GM18909 (cell line): ENCODE measurements at regions not wholly inside any gene's neighbourhood (a gene's known extent, or its start where the extent isn't known, plus 50 kb on each side); places are given as distances from the start of the nearest gene placed in this dataset.

Experiments used
- ATAC-seq: cut with Tn5 transposase; IDR thresholded peaks from one replicate; pipeline ENCODE4 v1.9.1; 2021; ENCODE audit warnings: mild to moderate bottlenecking; ENCODE audit not compliant: unreplicated experiment, poor library complexity

DNA sequence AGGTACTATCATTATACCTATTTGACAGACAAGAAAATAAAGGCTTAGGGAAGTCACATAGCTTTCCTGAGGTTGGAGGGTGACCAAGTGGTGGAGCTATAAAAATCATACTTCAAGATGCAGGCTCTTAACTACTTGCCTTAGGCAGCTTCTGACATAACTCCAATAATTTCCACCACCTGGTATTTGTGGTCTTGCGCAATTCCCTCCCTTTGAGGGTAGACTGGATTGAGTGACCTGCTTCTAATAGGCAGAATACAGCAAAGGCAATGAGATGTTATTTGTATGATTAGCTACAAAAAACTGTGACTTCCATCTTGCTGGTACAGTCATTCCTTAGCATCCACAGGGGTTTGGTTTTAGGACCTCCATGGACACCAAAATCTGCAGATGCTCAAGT, 385.5 kb downstream of the TMEM114 start:
- no peak for ATAC-seq

DNA sequence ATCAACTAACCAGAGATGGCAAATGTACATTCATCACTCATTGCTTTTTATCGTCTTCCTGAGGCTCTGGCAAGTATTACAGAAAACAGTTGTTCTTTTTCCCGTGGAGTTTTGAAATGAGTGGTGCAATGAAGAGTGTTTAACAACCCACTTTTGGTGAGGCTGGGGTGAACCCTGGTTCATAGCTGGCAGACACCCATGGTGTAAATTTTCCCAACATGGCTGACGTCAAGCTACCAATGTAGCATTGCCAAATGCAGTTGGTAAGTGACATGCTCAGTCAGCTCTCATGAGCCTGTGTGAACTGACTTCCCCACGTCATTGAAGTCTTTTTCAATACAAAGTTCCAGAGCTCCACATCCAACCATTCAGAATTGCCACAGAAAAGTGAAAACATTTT, 386.2 kb downstream of the TMEM114 start:
- ATAC-seq = no peak

- no peak for ATAC-seq
Observed at GRCh38 chr16:8203101-8203500, 387.2 kb downstream of the TMEM114 start.

DNA sequence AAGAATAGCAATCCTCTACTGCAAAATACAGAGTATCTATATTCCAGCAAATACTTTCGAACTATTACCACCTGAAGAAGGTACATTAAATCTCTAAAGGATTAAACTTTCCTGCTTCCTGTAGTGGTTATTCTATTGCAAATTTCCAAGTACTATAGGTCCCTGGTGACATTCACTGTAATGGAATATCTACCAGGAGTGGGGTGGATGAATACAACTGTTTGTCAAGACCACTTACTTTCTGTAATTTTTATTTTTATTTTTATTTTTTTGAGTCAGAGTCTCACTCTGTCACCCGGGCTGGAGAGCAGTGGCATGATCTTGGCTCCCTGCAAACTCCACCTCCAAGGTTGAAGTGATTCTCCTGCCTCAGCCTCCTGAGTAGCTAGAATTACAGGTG, 389.5 kb downstream of the TMEM114 start:
- ATAC-seq = no peak

DNA sequence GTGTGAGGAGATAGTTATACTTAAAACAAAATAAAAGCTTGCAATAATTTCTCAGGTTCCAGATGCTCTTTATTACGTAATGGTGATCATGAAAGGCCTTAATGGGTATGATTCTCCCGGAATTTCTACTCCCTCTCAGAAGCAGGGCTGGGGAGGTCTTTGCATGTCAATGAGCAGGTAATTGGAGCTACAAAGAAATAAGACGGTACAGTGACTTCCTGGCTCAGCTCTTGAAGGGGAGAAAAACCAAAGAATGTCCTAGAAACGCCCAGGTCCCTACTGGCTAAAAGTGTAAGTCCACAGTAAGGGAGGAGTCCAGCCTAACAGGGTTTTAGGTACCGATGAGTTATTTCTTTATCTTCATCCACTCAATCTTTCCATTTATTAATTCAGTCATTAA, 390.9 kb downstream of the TMEM114 start:
- no peak for ATAC-seq

GRCh38 chr16:8194794-8195193, 395.5 kb downstream of the TMEM114 start:
- no peak for ATAC-seq

DNA sequence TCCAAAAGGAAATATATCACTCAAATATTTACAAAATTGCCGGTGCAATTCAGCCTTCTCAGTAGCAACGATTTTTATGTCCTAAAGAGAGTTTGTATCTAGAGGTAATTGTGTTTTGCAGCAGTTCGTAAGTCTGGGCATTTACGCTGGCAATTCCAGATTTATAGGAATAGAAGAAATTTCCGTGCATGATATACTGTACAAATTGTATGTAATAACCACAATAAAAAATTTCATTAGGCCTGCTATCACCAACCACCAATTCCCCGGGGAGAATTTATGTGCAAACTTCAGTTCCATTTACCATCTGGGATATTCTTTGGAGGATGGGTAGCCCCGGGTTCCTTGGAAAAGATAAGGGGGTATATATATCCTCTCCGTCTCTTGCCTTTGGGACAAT, 401.5 kb downstream of the TMEM114 start:
- ATAC-seq = no peak

- ATAC-seq = no peak
Observed at GRCh38 chr16:8187782-8188372, 402.4 kb downstream of the TMEM114 start.

DNA sequence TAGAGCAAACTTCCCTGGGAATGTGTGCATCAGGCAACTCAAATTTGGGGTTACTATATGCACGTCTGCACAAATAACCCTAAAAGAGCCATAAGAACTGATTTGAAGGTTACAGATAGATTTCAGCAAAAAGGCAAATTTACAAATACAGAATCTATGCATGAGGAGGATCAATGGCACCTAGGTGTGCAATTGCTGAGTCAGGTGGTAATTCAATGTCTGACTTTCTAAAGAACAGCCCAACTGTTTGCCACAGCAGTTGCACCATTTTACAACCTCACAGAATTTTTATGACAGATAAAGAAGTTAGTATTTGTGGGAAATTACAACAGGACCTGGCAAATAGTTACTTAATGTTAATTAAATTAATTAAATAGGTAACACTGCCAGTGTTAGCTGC, 405.5 kb downstream of the TMEM114 start:
- ATAC-seq = no peak

DNA sequence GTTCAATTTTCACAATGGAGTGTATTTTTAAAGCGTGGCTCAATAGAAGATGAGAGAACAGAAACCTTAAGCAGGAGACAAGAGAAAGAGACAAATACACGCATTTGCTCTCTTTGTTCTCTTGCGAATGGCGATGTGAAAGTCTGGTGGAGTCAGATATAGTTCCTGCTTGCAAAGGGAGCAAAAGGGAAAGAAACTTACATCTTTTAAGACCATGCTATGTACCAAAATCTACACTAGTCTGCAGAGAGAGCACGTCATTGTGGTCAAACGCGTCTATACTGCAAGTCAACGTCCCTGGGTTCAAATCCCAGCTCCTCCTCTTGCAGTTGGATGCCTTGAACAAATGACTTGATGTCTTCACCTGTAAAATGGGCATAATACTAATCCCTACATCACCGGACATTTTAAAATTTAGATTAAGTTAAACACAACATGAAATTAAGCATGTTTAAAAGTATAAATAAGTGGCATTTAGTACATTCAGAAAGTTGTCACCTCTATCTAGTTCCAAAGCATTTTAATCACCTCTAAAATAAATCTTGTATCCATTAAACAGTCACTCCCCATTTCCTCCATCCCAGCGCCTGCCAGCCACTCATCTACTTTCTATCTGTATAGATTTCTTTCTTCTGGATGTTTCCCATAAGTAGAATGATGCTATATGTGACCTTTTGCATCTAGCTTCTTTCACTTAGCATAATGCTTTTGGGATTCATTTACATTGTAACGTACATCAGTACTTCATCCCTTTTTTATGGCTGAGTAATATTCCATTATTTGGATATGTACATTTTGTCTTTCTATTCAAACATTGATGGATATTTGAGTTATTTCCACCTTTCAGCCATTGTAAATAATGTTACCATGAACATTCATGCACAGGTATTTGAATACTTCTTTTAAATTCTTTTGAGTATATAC, 406.9 kb downstream of the TMEM114 start:
- no peak for ATAC-seq

DNA sequence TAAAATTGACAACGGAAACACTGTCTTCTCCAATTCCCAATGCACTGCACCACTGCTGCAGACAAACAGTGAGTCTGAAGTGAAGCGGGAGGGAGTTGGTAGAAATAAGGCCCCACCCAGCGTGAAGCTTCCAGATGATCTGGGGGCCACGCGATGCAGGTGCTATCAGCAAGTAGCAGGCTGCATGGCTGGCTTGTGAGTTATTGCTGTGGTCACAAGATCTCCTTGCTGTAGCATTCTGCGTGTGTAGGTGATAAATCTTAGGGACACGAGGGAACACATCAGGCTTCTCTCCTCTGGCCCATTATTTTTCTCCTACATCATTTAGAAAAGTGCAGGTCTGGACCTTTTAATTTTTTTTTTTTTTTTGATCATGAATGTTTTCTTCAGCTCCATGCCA, 407.6 kb downstream of the TMEM114 start:
- no peak for ATAC-seq

DNA sequence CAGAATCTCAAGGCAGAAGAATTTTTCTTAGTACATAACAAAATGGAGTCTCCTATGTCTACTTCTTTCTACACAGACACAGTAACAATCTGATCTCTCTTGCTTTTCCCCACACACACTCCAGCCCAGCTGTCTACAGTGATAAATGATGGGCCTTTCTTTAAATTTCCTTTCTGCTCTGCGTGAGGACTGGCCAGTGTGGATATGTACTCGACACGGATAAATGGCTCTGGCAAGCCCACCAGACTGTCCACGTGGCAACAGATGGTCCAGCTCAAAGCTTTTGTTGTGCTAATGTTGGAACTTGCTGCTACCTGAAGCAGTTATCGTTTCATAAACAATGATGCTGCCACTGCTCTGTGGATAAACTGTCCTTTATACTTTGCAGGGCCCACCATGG, 410.7 kb downstream of the TMEM114 start:
- no peak for ATAC-seq

- ATAC-seq = no peak
Observed at GRCh38 chr16:8178271-8178670, 412.0 kb downstream of the TMEM114 start.

DNA sequence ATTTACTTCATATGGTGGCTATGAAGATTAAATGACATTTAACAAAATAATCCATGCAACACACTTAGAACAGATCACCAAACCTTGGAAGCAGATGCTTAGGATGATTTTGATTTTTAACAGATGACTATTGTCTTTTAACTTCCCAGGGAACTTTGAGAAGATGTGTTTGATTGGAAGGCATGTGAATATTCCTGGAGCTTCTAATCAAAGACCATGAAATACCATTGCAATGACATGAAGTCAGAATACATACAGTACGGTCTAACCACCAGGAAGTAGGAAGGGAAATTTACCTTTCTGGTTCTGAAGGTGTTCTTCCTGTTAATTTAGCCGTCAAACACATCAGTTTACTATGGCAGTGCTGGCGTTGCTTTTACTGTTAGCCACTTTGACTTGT, 414.9 kb downstream of the TMEM114 start:
- ATAC-seq = no peak

GRCh38 chr16:8173111-8173644, 417.1 kb downstream of the TMEM114 start:
- no peak for ATAC-seq

DNA sequence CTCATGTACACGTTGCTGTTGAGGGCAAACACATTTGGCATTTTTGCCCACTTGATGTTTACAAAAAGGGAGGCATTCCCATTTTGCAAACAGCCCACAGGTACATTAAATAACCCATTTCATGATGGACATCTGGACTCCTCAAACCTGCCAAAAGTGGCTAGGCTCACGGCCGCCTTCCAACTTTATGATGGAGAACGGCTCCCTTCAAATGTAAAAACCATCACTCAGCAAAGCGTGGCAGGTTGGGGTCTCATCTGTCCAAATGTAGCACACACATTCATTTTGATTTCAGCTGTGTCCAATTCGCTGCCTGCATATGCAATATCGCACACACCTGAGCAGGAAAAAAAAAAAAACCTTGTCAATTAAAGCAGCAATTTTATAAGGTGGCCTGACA, 417.8 kb downstream of the TMEM114 start:
- no peak for ATAC-seq

DNA sequence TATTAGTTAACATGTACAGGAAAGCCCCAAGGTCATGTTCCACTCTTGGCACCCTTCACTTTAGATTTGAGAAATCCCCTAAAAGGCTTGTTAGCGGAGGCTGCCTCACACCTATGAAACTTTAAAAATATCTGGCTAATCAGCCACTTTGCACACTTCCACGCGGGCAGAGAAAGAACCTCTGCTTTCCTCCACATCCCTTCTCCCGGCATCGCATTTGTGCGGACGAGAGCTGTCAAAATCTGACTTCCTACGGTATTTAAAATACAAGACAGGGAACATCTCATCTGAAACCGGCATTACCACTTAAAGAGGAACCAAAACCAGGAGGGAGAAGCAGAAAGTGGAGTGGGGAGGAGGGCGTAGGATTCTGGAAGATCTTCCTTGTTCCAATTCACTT, 422.3 kb downstream of the TMEM114 start:
- ATAC-seq = no peak

GRCh38 chr16:8167436-8167835, 422.9 kb downstream of the TMEM114 start:
- no peak for ATAC-seq

DNA sequence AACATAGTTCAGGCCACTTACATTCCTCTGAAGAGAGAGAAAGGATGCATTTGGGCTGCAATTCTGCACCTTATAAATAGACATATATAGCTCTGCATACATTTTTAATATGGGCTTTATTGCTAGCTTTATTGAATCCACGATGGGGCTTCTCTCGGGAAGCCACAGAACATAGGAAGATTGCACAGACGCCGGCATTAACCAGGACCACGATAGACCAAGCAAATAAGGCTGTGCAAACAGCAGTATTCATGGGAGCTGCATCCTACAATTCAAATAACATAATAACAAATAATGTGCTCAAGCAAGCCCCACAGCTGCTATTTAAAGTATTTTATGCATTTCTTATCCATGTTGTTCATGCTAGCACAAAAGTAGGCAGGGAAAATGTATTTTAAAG, 432.3 kb downstream of the TMEM114 start:
- no peak for ATAC-seq

DNA sequence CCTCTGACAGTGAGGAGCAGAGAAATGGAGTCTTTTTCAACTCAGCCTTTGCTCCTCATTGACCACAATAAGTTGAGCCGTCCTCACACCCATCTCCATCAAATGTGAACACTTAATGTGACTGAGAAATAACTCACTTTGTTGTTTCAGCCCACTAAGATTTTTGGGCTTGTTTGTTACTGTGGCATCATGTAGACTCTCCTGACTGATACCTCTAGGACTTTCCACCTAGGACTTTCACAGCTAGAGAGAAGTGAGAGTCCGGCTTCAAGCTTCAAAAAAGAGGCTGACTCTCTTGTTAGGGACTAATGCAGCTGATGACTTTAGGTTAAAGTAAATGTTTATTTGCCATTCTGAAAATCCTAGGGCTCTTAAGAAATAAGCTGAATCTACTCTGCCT, 435.0 kb downstream of the TMEM114 start:
- ATAC-seq = no peak

DNA sequence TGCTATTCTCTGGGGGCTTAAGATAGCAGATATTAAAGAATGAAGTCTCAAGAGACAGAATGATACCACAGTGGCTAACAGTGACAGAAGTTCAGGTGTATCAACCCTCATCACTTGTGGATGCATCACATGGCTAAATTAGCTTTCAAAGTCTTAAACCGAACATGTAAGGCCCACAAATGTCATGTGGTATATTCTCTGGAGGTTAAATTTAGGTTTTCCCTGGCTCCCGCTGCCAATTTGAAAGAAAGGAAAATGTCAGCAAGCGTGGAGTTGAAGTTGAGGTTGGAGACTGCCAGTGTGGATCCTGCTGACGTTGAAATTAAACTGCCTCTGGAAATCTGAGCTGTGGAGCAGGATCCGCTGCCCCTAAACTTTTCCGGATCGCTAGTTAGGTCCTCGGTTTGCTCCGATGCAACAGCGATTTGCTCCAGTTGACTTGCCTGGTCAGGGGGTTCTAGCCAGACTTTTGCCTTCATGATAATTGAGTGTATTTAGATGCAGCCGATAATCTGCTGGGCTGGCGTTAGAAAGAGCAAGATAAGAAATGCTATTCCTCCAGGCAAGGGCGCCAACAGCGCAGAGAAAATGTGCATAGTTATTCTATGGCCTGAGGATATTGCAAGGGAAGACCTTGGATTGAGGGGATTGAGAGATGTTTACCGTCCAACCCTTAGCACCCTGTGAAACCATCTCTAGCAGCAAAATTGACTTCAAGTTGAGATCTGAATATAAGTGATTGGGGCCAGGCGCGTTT, 443.9 kb downstream of the TMEM114 start:
- ATAC-seq = no peak
